IPS DF 4.7 (cell line): ENCODE measurements at regions not wholly inside any gene's neighbourhood (a gene's known extent, or its start where the extent isn't known, plus 50 kb on each side); places are given as distances from the start of the nearest gene placed in this dataset.

ENCODE experiments used
- DNase-seq: peaks from one replicate; pipeline ENCODE4 v3.0.0-alpha.2; 2013; ENCODE audit warnings: low spot score; ENCODE audit errors: extremely low read depth

- DNase-seq: no peak
Observed at GRCh38 chr16:66266436-66267291, 99.8 kb upstream of the CDH5 start.

- no peak for DNase-seq
Observed at GRCh38 chr16:66265556-66266141, 100.8 kb upstream of the CDH5 start.

- DNase-seq: no peak
Observed at GRCh38 chr16:66265048-66265415, 101.5 kb upstream of the CDH5 start.

- no peak for DNase-seq
Observed at GRCh38 chr16:66264311-66265047, 102.0 kb upstream of the CDH5 start.

- DNase-seq: no peak
Observed at GRCh38 chr16:66263973-66264310, 102.5 kb upstream of the CDH5 start.

- DNase-seq: no peak
Observed at GRCh38 chr16:66263168-66263972, 103.1 kb upstream of the CDH5 start.

- no peak for DNase-seq
Observed at GRCh38 chr16:66262253-66263167, 104.0 kb upstream of the CDH5 start.

- DNase-seq: no peak
Observed at GRCh38 chr16:66261826-66262225, 104.7 kb upstream of the CDH5 start.

- DNase-seq: no peak
Observed at GRCh38 chr16:66260522-66261254, 105.8 kb upstream of the CDH5 start.

GRCh38 chr16:66258916-66259845 is 107.3 kb upstream of the CDH5 start:
- DNase-seq: no peak

- DNase-seq: no peak
Observed at GRCh38 chr16:66256919-66257318, 109.6 kb upstream of the CDH5 start.

GRCh38 chr16:66255647-66256046 is 110.8 kb upstream of the CDH5 start:
- no peak for DNase-seq

- no peak for DNase-seq
Observed at GRCh38 chr16:66254751-66255150, 111.7 kb upstream of the CDH5 start.

- no peak for DNase-seq
Observed at GRCh38 chr16:66254106-66254505, 112.4 kb upstream of the CDH5 start.

GRCh38 chr16:66251476-66252160 is 114.9 kb upstream of the CDH5 start:
- DNase-seq: no peak

GRCh38 chr16:66250686-66251431 is 115.6 kb upstream of the CDH5 start:
- no peak for DNase-seq
